Daoy (cell line): ENCODE measurements at regions not wholly inside any gene's neighbourhood (a gene's known extent, or its start where the extent isn't known, plus 50 kb on each side); places are given as distances from the start of the nearest gene placed in this dataset.
A peak's percentile ranks its signal among the peaks of the same experiment; 100 is the strongest.
"Not testable (repeated sequence)": the region's sequence is repeated elsewhere in the genome, so short reads cannot be mapped to it uniquely, and the experiment has no call there.

Experiments used
- DNase-seq: peaks from one replicate; pipeline ENCODE4 v3.0.0-alpha.2; 2015; ENCODE audit warnings: low read depth

GRCh38 chrX:45591650-45592049, 391.0 kb upstream of the DIPK2B start:
- no peak for DNase-seq

- no peak for DNase-seq
Observed at GRCh38 chrX:45584717-45585116, 384.0 kb upstream of the DIPK2B start.

- DNase-seq, result no peak
Observed at GRCh38 chrX:45577361-45577760, 376.7 kb upstream of the DIPK2B start.

- no peak for DNase-seq
Observed at GRCh38 chrX:45571453-45571852, 370.8 kb upstream of the DIPK2B start.

GRCh38 chrX:45566456-45566855, 365.8 kb upstream of the DIPK2B start:
- no peak for DNase-seq

- DNase-seq, result no peak
Observed at GRCh38 chrX:45557387-45557786, 356.7 kb upstream of the DIPK2B start.

- no peak for DNase-seq
Observed at GRCh38 chrX:45554736-45555135, 354.1 kb upstream of the DIPK2B start.

- DNase-seq, result no peak
Observed at GRCh38 chrX:45553417-45553816, 352.7 kb upstream of the DIPK2B start.

- not testable (repeated sequence) for DNase-seq
Observed at GRCh38 chrX:45546697-45547096, 346.0 kb upstream of the DIPK2B start.

- DNase-seq, result no peak
Observed at GRCh38 chrX:45540181-45540580, 339.5 kb upstream of the DIPK2B start.

GRCh38 chrX:45537936-45538335, 337.3 kb upstream of the DIPK2B start:
- DNase-seq, result no peak

GRCh38 chrX:45527834-45528233, 327.2 kb upstream of the DIPK2B start:
- DNase-seq, result no peak

GRCh38 chrX:45524805-45525204, 324.1 kb upstream of the DIPK2B start:
- DNase-seq, result no peak

GRCh38 chrX:45524296-45524695, 323.6 kb upstream of the DIPK2B start:
- no peak for DNase-seq

- DNase-seq, result no peak
Observed at GRCh38 chrX:45518552-45518951, 317.9 kb upstream of the DIPK2B start.

- peak; percentile 48 for DNase-seq
Observed at GRCh38 chrX:45517090-45517973, 316.7 kb upstream of the DIPK2B start.

- peak; percentile 83 for DNase-seq
Observed at GRCh38 chrX:45515262-45516215, 314.9 kb upstream of the DIPK2B start.

GRCh38 chrX:45513042-45513441, 312.4 kb upstream of the DIPK2B start:
- DNase-seq, result no peak

GRCh38 chrX:45508454-45508853, 307.8 kb upstream of the DIPK2B start:
- DNase-seq, result peak; percentile 50

GRCh38 chrX:45506149-45506730, 305.6 kb upstream of the DIPK2B start:
- DNase-seq, result no peak

- peak; percentile 66 for DNase-seq
Observed at GRCh38 chrX:45505214-45505613, 304.5 kb upstream of the DIPK2B start.

- DNase-seq, result not testable (repeated sequence)
Observed at GRCh38 chrX:45503787-45504362, 303.2 kb upstream of the DIPK2B start.
